ENCODE measurements at regions not wholly inside any gene's neighbourhood (a gene's known extent, or its start where the extent isn't known, plus 50 kb on each side); places are given as distances from the start of the nearest gene placed in this dataset.
"Not testable (repeated sequence)": the region's sequence is repeated elsewhere in the genome, so short reads cannot be mapped to it uniquely, and the experiment has no call there.

DNA sequence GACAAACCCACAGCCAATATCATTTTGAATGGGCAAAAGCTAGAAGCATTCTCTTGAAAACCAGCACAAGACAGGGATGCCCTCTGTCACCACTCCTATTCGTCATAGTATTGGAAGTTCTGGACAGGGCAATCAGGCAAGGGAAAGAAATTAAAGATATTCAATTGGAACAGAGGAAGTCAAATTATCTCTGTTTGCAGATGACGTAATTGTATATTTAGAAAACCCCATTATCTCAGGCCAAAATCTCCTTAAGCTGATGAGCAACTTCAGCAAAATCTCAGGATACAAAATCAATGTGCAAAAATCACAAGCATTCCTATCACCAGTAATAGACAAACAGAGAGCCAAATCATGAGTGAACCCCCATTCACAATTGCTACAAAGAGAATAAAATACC lies 99.1 kb upstream of the SMLR1 start:
- TF ChIP-seq, protein P1, sequence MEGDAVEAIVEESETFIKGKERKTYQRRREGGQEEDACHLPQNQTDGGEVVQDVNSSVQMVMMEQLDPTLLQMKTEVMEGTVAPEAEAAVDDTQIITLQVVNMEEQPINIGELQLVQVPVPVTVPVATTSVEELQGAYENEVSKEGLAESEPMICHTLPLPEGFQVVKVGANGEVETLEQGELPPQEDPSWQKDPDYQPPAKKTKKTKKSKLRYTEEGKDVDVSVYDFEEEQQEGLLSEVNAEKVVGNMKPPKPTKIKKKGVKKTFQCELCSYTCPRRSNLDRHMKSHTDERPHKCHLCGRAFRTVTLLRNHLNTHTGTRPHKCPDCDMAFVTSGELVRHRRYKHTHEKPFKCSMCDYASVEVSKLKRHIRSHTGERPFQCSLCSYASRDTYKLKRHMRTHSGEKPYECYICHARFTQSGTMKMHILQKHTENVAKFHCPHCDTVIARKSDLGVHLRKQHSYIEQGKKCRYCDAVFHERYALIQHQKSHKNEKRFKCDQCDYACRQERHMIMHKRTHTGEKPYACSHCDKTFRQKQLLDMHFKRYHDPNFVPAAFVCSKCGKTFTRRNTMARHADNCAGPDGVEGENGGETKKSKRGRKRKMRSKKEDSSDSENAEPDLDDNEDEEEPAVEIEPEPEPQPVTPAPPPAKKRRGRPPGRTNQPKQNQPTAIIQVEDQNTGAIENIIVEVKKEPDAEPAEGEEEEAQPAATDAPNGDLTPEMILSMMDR (conservative IDR thresholded peaks at IDR 0.05 in 1 of 2, IDR thresholded peaks at IDR 0.05 in 1 of 2; ENCODE audit: extremely low read depth in 1 of 2, insufficient read depth in 1 of 2, low read depth in 1 of 2, low read length in 2 of 2) = not testable (repeated sequence)
- not testable (repeated sequence) for TF ChIP-seq EZH2 (IDR thresholded peaks at IDR 0.05; ENCODE audit: borderline replicate concordance, low read length)

Data from mammary epithelial cell (primary cell).